ENCODE measurements at regions not wholly inside any gene's neighbourhood (a gene's known extent, or its start where the extent isn't known, plus 50 kb on each side); places are given as distances from the start of the nearest gene placed in this dataset.

- Mint-ChIP-seq H3K27me3 (ENCODE audit: unreplicated experiment) (no peaks in the 10 kb centered on the region), H3K9me3 (ENCODE audit: unreplicated experiment) (no peaks in the 10 kb centered on the region), H3K4me3 (ENCODE audit: unreplicated experiment) (peak overlapping the region; percentile 28), H3K36me3 (ENCODE audit: unreplicated experiment) (no peaks in the 10 kb centered on the region), H3K4me1 (ENCODE audit: unreplicated experiment) (peaks cover 91% of the 10 kb centered on the region), H3K27ac (ENCODE audit: unreplicated experiment) (peak overlapping the region; percentile 92)
- TF ChIP-seq CTCF (IDR thresholded peaks at IDR 0.05): no peak
- no peak for DNase-seq (ENCODE audit: extremely low spot score, unreplicated experiment)
These were observed 88.9 kb upstream of the ARHGAP29 start for GRCh38 chr1:94326329-94326728.

GRCh38 chr1:94325377-94326302 lies 88.3 kb upstream of the ARHGAP29 start:
- H3K9me3 Mint-ChIP-seq (ENCODE audit: unreplicated experiment): no peaks in the 10 kb centered on the region
- peaks cover 92% of the 10 kb centered on the region for H3K4me1 Mint-ChIP-seq (ENCODE audit: unreplicated experiment)
- TF ChIP-seq CTCF (IDR thresholded peaks at IDR 0.05): no peak
- no peak for DNase-seq (ENCODE audit: extremely low spot score, unreplicated experiment)
- H3K4me3 Mint-ChIP-seq (ENCODE audit: unreplicated experiment): peak overlapping the region; percentile 4
- peak overlapping the region; percentile 92 for H3K27ac Mint-ChIP-seq (ENCODE audit: unreplicated experiment)
- no peaks in the 10 kb centered on the region for H3K27me3 Mint-ChIP-seq (ENCODE audit: unreplicated experiment)
- no peaks in the 10 kb centered on the region for H3K36me3 Mint-ChIP-seq (ENCODE audit: unreplicated experiment)

- TF ChIP-seq CTCF (IDR thresholded peaks at IDR 0.05): no peak
- H3K27ac Mint-ChIP-seq (ENCODE audit: unreplicated experiment): peak overlapping the region; percentile 92
- no peaks in the 10 kb centered on the region for H3K27me3 Mint-ChIP-seq (ENCODE audit: unreplicated experiment)
- H3K4me1 Mint-ChIP-seq (ENCODE audit: unreplicated experiment): peaks cover 87% of the 10 kb centered on the region
- H3K9me3 Mint-ChIP-seq (ENCODE audit: unreplicated experiment): no peaks in the 10 kb centered on the region
- H3K4me3 Mint-ChIP-seq (ENCODE audit: unreplicated experiment): peak overlapping the region; percentile 3
- DNase-seq (ENCODE audit: extremely low spot score, unreplicated experiment): no peak
- H3K36me3 Mint-ChIP-seq (ENCODE audit: unreplicated experiment): no peaks in the 10 kb centered on the region
These were observed 86.8 kb upstream of the ARHGAP29 start for GRCh38 chr1:94324178-94324544.

- peak overlapping the region; percentile 92 for H3K27ac Mint-ChIP-seq (ENCODE audit: unreplicated experiment)
- no peak for DNase-seq (ENCODE audit: extremely low spot score, unreplicated experiment)
- TF ChIP-seq CTCF (IDR thresholded peaks at IDR 0.05): no peak
- no peaks in the 10 kb centered on the region for H3K36me3 Mint-ChIP-seq (ENCODE audit: unreplicated experiment)
- H3K9me3 Mint-ChIP-seq (ENCODE audit: unreplicated experiment): no peaks in the 10 kb centered on the region
- H3K27me3 Mint-ChIP-seq (ENCODE audit: unreplicated experiment): no peaks in the 10 kb centered on the region
- H3K4me3 Mint-ChIP-seq (ENCODE audit: unreplicated experiment): no peak overlapping the region
- H3K4me1 Mint-ChIP-seq (ENCODE audit: unreplicated experiment): peaks cover 86% of the 10 kb centered on the region
These were observed 86.2 kb upstream of the ARHGAP29 start for GRCh38 chr1:94323311-94324177.

GRCh38 chr1:94322696-94323095 lies 85.3 kb upstream of the ARHGAP29 start:
- Mint-ChIP-seq H3K4me1 (ENCODE audit: unreplicated experiment) (peaks cover 78% of the 10 kb centered on the region), H3K27me3 (ENCODE audit: unreplicated experiment) (no peaks in the 10 kb centered on the region), H3K4me3 (ENCODE audit: unreplicated experiment) (no peak overlapping the region), H3K36me3 (ENCODE audit: unreplicated experiment) (no peaks in the 10 kb centered on the region), H3K9me3 (ENCODE audit: unreplicated experiment) (no peaks in the 10 kb centered on the region), H3K27ac (ENCODE audit: unreplicated experiment) (peak overlapping the region; percentile 92)
- TF ChIP-seq CTCF (IDR thresholded peaks at IDR 0.05): no peak
- no peak for DNase-seq (ENCODE audit: extremely low spot score, unreplicated experiment)
